Nephron progenitor cell (in vitro differentiated cells): ENCODE measurements at regions not wholly inside any gene's neighbourhood (a gene's known extent, or its start where the extent isn't known, plus 50 kb on each side); places are given as distances from the start of the nearest gene placed in this dataset.
A peak's percentile ranks its signal among the peaks of the same experiment; 100 is the strongest.

ENCODE experiments used
- DNase-seq: peaks from one replicate; pipeline ENCODE4 v3.0.0; 2021
- H3K27ac Mint-ChIP-seq: 2 replicates; pipeline ENCODE4 v1.8.0; 2021; ENCODE audit warnings: mild to moderate bottlenecking, moderate library complexity, mixed read lengths
- H3K27me3 Mint-ChIP-seq: 2 replicates; pipeline ENCODE4 v1.8.0; 2021; ENCODE audit warnings: mild to moderate bottlenecking, low read depth, mixed read lengths; ENCODE audit not compliant: poor library complexity
- H3K36me3 Mint-ChIP-seq: 2 replicates; pipeline ENCODE4 v1.8.0; 2021; ENCODE audit warnings: low read depth, mixed read lengths
- H3K4me1 Mint-ChIP-seq: 2 replicates; pipeline ENCODE4 v1.8.0; 2021; ENCODE audit warnings: mixed read lengths
- H3K4me3 Mint-ChIP-seq: 2 replicates; pipeline ENCODE4 v1.8.0; 2021; ENCODE audit warnings: mild to moderate bottlenecking, moderate library complexity, mixed read lengths
- H3K9me3 Mint-ChIP-seq: 2 replicates; pipeline ENCODE4 v1.8.0; 2021; ENCODE audit warnings: mild to moderate bottlenecking, moderate library complexity, mixed read lengths
- TF ChIP-seq, protein P1 (sequence below): fragments of 200-600 bp; sonication (generic); IDR thresholded peaks from 2 replicates; pipeline ENCODE4 v1.5.0; 2021; ENCODE audit warnings: antibody characterized with exemption

DNA sequence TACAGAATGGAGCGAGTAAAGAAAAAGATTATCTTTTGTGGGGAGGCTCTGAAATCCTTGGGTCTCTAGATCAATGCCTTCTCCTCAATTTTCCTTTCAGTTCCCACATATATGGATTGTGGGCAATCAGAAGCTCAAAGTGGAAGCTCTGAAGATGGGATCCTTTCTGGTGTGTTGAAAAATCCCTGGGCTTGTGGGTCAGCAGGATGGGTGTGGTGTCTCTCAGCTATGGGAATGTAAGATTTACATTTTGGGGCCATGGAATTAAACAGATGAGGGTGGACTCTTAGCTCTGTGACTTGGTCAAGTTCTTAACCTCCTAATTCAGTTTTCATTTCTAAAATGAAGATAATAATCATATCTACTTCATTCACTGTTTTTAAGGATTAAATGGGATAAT lies 231.9 kb upstream of the CA10 start:
- no peak for DNase-seq
- Mint-ChIP-seq H3K4me3 (no peak overlapping the region), H3K27me3 (no peaks in the 10 kb centered on the region), H3K36me3 (no peaks in the 10 kb centered on the region), H3K27ac (no peak overlapping the region), H3K9me3 (no peaks in the 10 kb centered on the region), H3K4me1 (no peaks in the 10 kb centered on the region)
- TF ChIP-seq, protein P1, sequence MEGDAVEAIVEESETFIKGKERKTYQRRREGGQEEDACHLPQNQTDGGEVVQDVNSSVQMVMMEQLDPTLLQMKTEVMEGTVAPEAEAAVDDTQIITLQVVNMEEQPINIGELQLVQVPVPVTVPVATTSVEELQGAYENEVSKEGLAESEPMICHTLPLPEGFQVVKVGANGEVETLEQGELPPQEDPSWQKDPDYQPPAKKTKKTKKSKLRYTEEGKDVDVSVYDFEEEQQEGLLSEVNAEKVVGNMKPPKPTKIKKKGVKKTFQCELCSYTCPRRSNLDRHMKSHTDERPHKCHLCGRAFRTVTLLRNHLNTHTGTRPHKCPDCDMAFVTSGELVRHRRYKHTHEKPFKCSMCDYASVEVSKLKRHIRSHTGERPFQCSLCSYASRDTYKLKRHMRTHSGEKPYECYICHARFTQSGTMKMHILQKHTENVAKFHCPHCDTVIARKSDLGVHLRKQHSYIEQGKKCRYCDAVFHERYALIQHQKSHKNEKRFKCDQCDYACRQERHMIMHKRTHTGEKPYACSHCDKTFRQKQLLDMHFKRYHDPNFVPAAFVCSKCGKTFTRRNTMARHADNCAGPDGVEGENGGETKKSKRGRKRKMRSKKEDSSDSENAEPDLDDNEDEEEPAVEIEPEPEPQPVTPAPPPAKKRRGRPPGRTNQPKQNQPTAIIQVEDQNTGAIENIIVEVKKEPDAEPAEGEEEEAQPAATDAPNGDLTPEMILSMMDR, result no peak

DNA sequence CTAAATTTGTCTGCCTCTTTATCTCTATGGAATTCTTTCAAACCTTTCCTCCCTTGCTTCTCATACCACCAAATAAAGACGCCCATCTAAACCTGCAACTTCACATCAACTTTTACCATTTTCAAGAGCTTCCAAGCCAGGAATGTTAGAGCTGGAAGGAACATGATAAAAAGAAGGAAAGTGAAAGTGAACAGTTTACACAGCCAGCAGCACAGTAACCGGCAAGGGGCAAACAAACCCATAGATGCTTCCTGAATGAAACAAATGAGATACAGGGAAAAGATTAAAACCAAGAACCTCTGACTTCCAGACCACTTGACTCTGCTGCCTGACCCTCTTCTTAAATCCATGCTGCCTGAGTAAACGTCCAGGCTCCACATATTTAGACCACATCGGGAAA lies 231.1 kb upstream of the CA10 start:
- H3K27me3 Mint-ChIP-seq, result no peaks in the 10 kb centered on the region
- no peak for DNase-seq
- H3K36me3 Mint-ChIP-seq, result no peaks in the 10 kb centered on the region
- TF ChIP-seq, protein P1, result no peak
- H3K9me3 Mint-ChIP-seq, result no peaks in the 10 kb centered on the region
- no peaks in the 10 kb centered on the region for H3K4me1 Mint-ChIP-seq
- no peak overlapping the region for H3K27ac Mint-ChIP-seq
- no peak overlapping the region for H3K4me3 Mint-ChIP-seq

DNA sequence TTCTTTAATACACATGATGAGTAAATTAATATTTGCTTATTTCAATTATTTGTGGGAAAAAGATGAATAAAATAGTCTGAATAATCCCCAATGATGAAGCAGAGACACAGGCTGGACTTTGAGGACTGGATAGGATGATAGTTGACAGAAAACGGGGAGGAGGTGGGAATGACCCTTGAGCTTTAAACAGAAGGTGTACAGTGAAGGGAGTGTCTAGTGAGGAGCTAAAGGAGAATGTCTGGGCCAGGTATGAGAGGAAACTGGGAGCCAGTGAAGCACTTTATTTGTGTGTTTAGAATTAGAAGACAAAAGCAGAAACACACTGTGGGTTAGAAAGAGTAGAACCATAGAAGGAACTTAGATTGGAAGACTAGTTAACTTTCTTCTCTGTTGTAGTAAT lies 230.4 kb upstream of the CA10 start:
- DNase-seq, result no peak
- Mint-ChIP-seq H3K27me3 (no peaks in the 10 kb centered on the region), H3K27ac (no peak overlapping the region), H3K4me3 (no peak overlapping the region), H3K4me1 (no peaks in the 10 kb centered on the region), H3K9me3 (no peaks in the 10 kb centered on the region), H3K36me3 (no peaks in the 10 kb centered on the region)
- TF ChIP-seq, protein P1, result no peak

DNA sequence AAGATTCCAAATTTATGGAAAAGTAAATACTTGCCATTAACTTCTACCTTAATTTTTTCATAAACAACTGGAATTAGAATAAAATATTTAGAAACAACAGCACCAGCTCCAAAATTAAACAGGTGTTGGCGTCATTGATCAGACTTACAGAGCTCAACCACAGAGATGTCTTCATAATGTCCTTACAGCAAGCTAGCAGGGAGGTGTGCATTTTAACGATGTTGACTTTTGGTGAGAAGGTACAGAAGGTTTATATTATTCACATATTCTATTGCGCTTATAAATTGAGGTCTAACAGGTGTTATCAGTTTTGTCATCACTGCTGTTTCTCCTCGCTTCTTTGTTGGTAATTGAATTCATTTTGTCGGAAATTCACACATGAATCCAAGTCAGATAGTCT lies 226.2 kb upstream of the CA10 start:
- H3K27me3 Mint-ChIP-seq, result no peaks in the 10 kb centered on the region
- no peaks in the 10 kb centered on the region for H3K36me3 Mint-ChIP-seq
- TF ChIP-seq, protein P1, result no peak
- no peak overlapping the region for H3K27ac Mint-ChIP-seq
- no peak overlapping the region for H3K4me3 Mint-ChIP-seq
- H3K9me3 Mint-ChIP-seq, result no peaks in the 10 kb centered on the region
- no peaks in the 10 kb centered on the region for H3K4me1 Mint-ChIP-seq
- DNase-seq, result no peak

DNA sequence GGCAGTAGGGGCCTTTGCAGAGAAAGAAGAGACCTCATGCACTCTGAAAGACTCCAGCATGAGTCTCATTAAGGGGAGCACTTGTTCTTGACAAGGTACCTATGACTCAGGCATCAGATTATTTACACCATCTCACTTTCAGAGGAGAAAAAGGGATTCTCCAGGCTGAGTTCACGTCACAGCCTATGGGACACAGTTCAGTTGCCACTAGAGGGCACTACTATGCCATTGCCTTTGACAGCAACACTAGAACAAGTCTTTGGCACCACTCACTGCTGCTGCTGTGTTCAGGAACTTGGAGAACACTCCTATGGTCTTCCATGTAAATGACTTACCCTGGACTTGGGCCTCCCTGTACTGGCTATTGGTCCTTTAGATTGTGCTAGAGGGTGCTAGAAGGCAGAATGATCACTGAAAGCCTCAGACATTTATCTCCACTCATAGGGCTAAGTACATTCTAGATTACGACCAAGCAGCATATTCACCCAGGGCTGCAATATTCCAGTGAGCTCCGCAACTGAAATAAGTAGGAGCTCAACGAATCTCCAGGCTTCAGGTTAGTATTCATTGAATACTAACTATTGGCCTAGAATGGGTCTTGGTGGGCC lies 225.1 kb upstream of the CA10 start:
- TF ChIP-seq, protein P1, result peak; percentile 83
- no peaks in the 10 kb centered on the region for H3K27me3 Mint-ChIP-seq
- H3K9me3 Mint-ChIP-seq, result no peaks in the 10 kb centered on the region
- no peak overlapping the region for H3K27ac Mint-ChIP-seq
- peak; percentile 65 for DNase-seq
- H3K36me3 Mint-ChIP-seq, result no peaks in the 10 kb centered on the region
- H3K4me3 Mint-ChIP-seq, result no peak overlapping the region
- no peaks in the 10 kb centered on the region for H3K4me1 Mint-ChIP-seq

DNA sequence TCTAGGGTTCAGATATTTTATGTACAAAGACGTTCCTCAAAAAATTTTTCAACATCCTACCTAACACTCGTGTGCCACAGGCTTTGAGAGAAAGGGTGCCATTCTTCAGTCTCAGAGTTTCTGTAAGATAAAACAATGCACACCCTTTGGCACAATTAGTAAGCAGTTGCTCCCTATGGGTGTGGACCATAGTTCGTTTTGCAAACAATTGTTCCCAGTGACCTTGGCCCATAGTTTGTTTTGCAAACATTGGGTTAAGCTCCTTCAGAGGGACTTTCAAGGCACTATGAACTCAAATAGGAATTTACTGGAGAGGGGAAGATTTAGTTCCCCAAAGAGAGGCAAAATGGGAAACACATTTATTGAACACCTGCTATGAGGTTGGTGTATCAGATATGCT lies 220.3 kb upstream of the CA10 start:
- Mint-ChIP-seq H3K27me3 (no peaks in the 10 kb centered on the region), H3K4me3 (no peak overlapping the region), H3K36me3 (no peaks in the 10 kb centered on the region), H3K4me1 (peaks cover 7% of the 10 kb centered on the region), H3K27ac (no peak overlapping the region), H3K9me3 (no peaks in the 10 kb centered on the region)
- TF ChIP-seq, protein P1, result no peak
- DNase-seq, result no peak
